IPS DF 6.9 (cell line): ENCODE measurements at regions not wholly inside any gene's neighbourhood (a gene's known extent, or its start where the extent isn't known, plus 50 kb on each side); places are given as distances from the start of the nearest gene placed in this dataset.

ENCODE experiments used
- DNase-seq: peaks from one replicate; pipeline ENCODE4 v3.0.0-alpha.2; 2013; ENCODE audit warnings: low read depth, low spot score
- H3K27ac ChIP-seq: one replicate; pipeline ENCODE4 v1.5.1; 2013; ENCODE audit warnings: low read length, control low read depth
- H3K27me3 ChIP-seq: 2 replicates; pipeline ENCODE4 v1.6.1; 2013; ENCODE audit warnings: mild to moderate bottlenecking, low read length; ENCODE audit not compliant: control insufficient read depth, insufficient read depth
- H3K36me3 ChIP-seq: 2 replicates; pipeline ENCODE4 v1.6.1; 2013; ENCODE audit warnings: low read length; ENCODE audit not compliant: control insufficient read depth, insufficient read depth
- H3K4me1 ChIP-seq: 2 replicates; pipeline ENCODE4 v1.6.1; 2013; ENCODE audit warnings: low read length; ENCODE audit not compliant: control insufficient read depth, insufficient read depth
- H3K4me3 ChIP-seq: 2 replicates; pipeline ENCODE4 v1.5.1; 2013; ENCODE audit warnings: mild to moderate bottlenecking, low read length
- H3K9me3 ChIP-seq: 2 replicates; pipeline ENCODE4 v1.6.1; 2013; ENCODE audit warnings: low read length, inconsistent platforms; ENCODE audit not compliant: control insufficient read depth, insufficient read depth
- whole genome bisulfite sequencing: extraction: QIAGEN DNeasy Blood & Tissue Kit; methylation state at CpG from one replicate; pipeline ENCODE4 v1.1.7; 2013; ENCODE audit warnings: mixed read lengths, missing lambda C conversion rate; ENCODE audit not compliant: insufficient read length, insufficient coverage; 5-methylcytosine and 5-hydroxymethylcytosine counted together

GRCh38 chr11:129249923-129250322 is 57.8 kb upstream of the ARHGAP32 start:
- H3K4me1 ChIP-seq: no peaks in the 10 kb centered on the region
- no peaks in the 10 kb centered on the region for H3K36me3 ChIP-seq
- H3K4me3 ChIP-seq: no peak overlapping the region
- DNase-seq: no peak
- H3K27me3 ChIP-seq: no peaks in the 10 kb centered on the region
- WGBS: no CpG with 5 or more reads among the region's 2 CpGs
- H3K9me3 ChIP-seq: no peaks in the 10 kb centered on the region
- no peak overlapping the region for H3K27ac ChIP-seq

GRCh38 chr11:129249351-129249750 is 57.2 kb upstream of the ARHGAP32 start:
- H3K27ac ChIP-seq: no peak overlapping the region
- H3K4me3 ChIP-seq: no peak overlapping the region
- H3K27me3 ChIP-seq: no peaks in the 10 kb centered on the region
- no peaks in the 10 kb centered on the region for H3K36me3 ChIP-seq
- no peak for DNase-seq
- no peaks in the 10 kb centered on the region for H3K4me1 ChIP-seq
- WGBS: no CpG with 5 or more reads among the region's 4 CpGs
- no peaks in the 10 kb centered on the region for H3K9me3 ChIP-seq

- WGBS: no CpG with 5 or more reads among the region's 4 CpGs
- Histone ChIP-seq H3K9me3 (no peaks in the 10 kb centered on the region), H3K4me1 (no peaks in the 10 kb centered on the region), H3K4me3 (no peak overlapping the region), H3K36me3 (no peaks in the 10 kb centered on the region), H3K27me3 (no peaks in the 10 kb centered on the region), H3K27ac (no peak overlapping the region)
- DNase-seq: no peak
These were observed 56.5 kb upstream of the ARHGAP32 start for GRCh38 chr11:129248618-129249017.

GRCh38 chr11:129247135-129247534 is 55.0 kb upstream of the ARHGAP32 start:
- Histone ChIP-seq H3K27ac (no peak overlapping the region), H3K4me3 (no peak overlapping the region), H3K4me1 (no peaks in the 10 kb centered on the region), H3K9me3 (no peaks in the 10 kb centered on the region), H3K27me3 (no peaks in the 10 kb centered on the region), H3K36me3 (no peaks in the 10 kb centered on the region)
- WGBS: no CpG with 5 or more reads among the region's 1 CpG
- no peak for DNase-seq

GRCh38 chr11:129242855-129243254 is 50.7 kb upstream of the ARHGAP32 start:
- Histone ChIP-seq H3K27me3 (no peaks in the 10 kb centered on the region), H3K27ac (no peak overlapping the region), H3K9me3 (no peaks in the 10 kb centered on the region), H3K4me1 (no peaks in the 10 kb centered on the region), H3K4me3 (no peak overlapping the region), H3K36me3 (no peaks in the 10 kb centered on the region)
- no peak for DNase-seq
- WGBS: no CpG with 5 or more reads among the region's 2 CpGs
